Vagina (tissue), 2 donors: ENCODE measurements at regions not wholly inside any gene's neighbourhood (a gene's known extent, or its start where the extent isn't known, plus 50 kb on each side); places are given as distances from the start of the nearest gene placed in this dataset.
"Not testable (repeated sequence)": the region's sequence is repeated elsewhere in the genome, so short reads cannot be mapped to it uniquely, and the experiment has no call there.

Experiments
- DNase-seq, 2 donors: peaks; one replicate each; pipeline ENCODE4 v3.0.0-alpha.2; 2017; ENCODE audit errors: extremely low spot score in 2 of 2
- H3K27ac ChIP-seq: fragments of 200-600 bp; sonication (generic); one replicate; pipeline ENCODE4 v1.5.1; 2019
- H3K27me3 ChIP-seq: fragments of 200-600 bp; sonication (generic); one replicate; pipeline ENCODE4 v1.5.1; 2019
- H3K36me3 ChIP-seq, 2 donors: fragments of 200-600 bp; sonication (generic); one replicate each; pipeline ENCODE4 v1.5.1; 2017 to 2019
- H3K4me1 ChIP-seq: fragments of 200-600 bp; sonication (generic); one replicate; pipeline ENCODE4 v1.5.1; 2019
- H3K4me3 ChIP-seq, 2 donors: fragments of 200-600 bp; sonication (generic); 1 replicate in 1 of 2; 2 replicates in 1 of 2; pipeline ENCODE4 v1.5.1; 2016 to 2019
- H3K9me3 ChIP-seq: fragments of 200-600 bp; sonication (generic); one replicate; pipeline ENCODE4 v1.5.1; 2019
- CTCF ChIP-seq, 3 experiments: fragments of 450-650 bp in 2 of 3; fragments of 200-600 bp in 1 of 3; sonication (generic) in 1 of 3; IDR thresholded peaks; one replicate each; pipeline ENCODE4 v1.5.1; 2017 to 2019; ENCODE audit warnings: antibody characterized with exemption in 3 of 3, mild to moderate bottlenecking in 2 of 3, moderate library complexity in 2 of 3
- POLR2A ChIP-seq, 2 donors: fragments of 450-650 bp; IDR thresholded peaks; one replicate each; pipeline ENCODE4 v1.6.1; 2017; ENCODE audit warnings: antibody characterized with exemption in 2 of 2, mild to moderate bottlenecking in 2 of 2, moderate library complexity in 2 of 2
- POLR2AphosphoS5 ChIP-seq, 2 donors: sonication (generic); formaldehyde crosslinking; IDR thresholded peaks; one replicate each; pipeline ENCODE4 v1.9.0; 2017; ENCODE audit warnings: antibody characterized with exemption in 2 of 2, mild to moderate bottlenecking in 2 of 2, low read depth in 1 of 2; ENCODE audit not compliant: insufficient read depth in 1 of 2
- intact Hi-C: fragments of 100-400 bp; cut with DNase I; formaldehyde crosslinking; loops from one replicate; pipeline ENCODE4 v1.15.1; 2023

DNA sequence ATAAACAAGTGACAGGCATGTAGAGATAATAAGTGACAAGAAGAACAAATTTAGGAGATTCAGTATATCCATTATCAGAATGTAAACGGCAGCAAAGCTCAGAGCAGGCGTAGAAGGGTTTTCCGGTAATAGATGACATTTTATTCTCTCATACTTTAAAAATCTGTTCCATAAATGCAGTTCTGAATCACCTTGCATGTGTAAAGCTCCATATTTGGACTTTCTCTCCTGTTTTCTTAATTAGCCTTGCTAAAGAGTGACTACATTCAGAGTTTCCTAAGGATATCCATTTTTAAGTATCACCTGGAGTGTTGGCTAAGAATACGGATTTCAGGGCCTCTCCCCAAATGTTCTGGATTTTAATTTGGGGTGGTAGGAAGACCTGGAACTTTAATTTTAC lies 122.0 kb downstream of the SPP2 start:
- Histone ChIP-seq H3K4me3 (no peak overlapping the region), H3K4me1 (no peaks in the 10 kb centered on the region), H3K9me3 (no peaks in the 10 kb centered on the region), H3K36me3 (no peaks in the 10 kb centered on the region), H3K27ac (no peak overlapping the region), H3K27me3 (no peaks in the 10 kb centered on the region)
- DNase-seq: no peak
- intact Hi-C loops: no loop called here
- TF ChIP-seq POLR2AphosphoS5 (IDR thresholded peaks at IDR 0.05; ENCODE audit: insufficient read depth in 1 of 2, low read depth in 1 of 2) (no peak), CTCF (IDR thresholded peaks at IDR 0.05) (no peak), POLR2A (IDR thresholded peaks at IDR 0.05) (no peak)

DNA sequence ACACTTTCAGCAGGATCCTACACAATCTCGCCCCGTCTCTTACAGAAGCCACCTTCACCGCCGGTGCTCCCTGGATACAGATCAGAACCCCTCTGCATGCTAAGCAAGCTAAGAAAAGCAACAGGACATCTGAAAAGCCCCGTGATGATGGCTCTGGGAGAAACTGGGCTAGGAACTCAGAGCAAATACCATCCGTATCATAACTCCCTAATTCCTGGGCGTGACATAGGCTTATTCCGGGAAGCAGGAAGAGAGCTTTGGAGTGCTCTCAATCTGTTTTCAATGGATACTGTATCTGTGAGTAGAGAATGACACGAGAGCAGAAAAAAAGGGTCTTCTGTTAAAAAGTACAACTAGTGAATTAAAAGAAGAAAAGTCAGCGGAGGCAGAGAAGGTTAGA lies 121.6 kb downstream of the SPP2 start:
- DNase-seq: no peak
- Histone ChIP-seq H3K4me3 (no peak overlapping the region), H3K4me1 (no peaks in the 10 kb centered on the region), H3K27ac (no peak overlapping the region), H3K9me3 (no peaks in the 10 kb centered on the region), H3K36me3 (no peaks in the 10 kb centered on the region), H3K27me3 (no peaks in the 10 kb centered on the region)
- intact Hi-C loops: no loop called here
- TF ChIP-seq CTCF (IDR thresholded peaks at IDR 0.05): no peak
- no peak for TF ChIP-seq POLR2AphosphoS5 (IDR thresholded peaks at IDR 0.05; ENCODE audit: insufficient read depth in 1 of 2, low read depth in 1 of 2)
- no peak for TF ChIP-seq POLR2A (IDR thresholded peaks at IDR 0.05)

DNA sequence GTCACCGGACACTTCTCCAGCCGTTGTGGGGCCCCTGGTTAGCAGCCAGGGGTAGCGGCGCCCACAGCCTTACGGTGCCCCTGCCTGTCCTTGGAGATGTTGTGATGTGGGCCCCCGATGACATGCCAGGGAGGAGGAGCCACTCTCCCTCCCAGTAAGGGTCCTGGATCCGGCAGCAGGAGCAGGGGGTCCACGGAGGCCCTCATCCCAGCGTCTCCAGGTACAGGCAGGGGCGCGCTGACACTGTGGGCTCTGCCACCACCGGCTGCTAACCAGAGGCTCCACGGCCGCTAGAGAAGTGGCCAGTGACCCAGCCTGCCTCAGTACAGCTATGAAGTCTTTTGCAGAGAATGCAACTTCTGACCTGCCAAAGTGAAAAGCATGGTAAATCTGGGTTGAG lies 121.2 kb downstream of the SPP2 start:
- Histone ChIP-seq H3K27ac (no peak overlapping the region), H3K36me3 (no peaks in the 10 kb centered on the region), H3K4me1 (no peaks in the 10 kb centered on the region), H3K27me3 (no peaks in the 10 kb centered on the region), H3K4me3 (no peak overlapping the region), H3K9me3 (no peaks in the 10 kb centered on the region)
- intact Hi-C loops: no loop called here
- TF ChIP-seq POLR2AphosphoS5 (IDR thresholded peaks at IDR 0.05; ENCODE audit: insufficient read depth in 1 of 2, low read depth in 1 of 2) (no peak), POLR2A (IDR thresholded peaks at IDR 0.05) (no peak), CTCF (IDR thresholded peaks at IDR 0.05) (no peak)
- DNase-seq: no peak

DNA sequence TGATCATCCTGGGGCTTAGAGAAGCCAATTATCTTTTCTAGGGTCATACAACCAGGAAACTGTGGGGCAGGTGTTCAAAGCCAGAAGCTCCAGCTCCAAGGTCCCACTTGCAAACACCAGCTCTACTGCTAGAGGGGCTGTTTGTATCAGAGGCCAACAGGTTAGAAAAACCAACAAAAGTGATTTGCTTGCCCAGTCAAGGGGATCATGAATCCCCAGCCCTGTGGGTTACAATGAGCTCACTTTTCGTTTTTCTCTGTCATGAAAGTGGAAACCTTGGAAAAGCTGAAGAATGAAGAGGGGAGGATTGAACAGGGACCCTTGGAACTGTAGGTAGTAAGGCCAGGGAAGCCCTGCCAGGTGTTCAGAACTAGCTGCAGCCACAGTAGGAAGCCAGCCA lies 119.2 kb downstream of the SPP2 start:
- Histone ChIP-seq H3K36me3 (no peaks in the 10 kb centered on the region), H3K9me3 (no peaks in the 10 kb centered on the region), H3K4me3 (no peak overlapping the region), H3K27me3 (no peaks in the 10 kb centered on the region), H3K27ac (no peak overlapping the region), H3K4me1 (no peaks in the 10 kb centered on the region)
- TF ChIP-seq POLR2A (IDR thresholded peaks at IDR 0.05) (no peak), CTCF (IDR thresholded peaks at IDR 0.05) (no peak), POLR2AphosphoS5 (IDR thresholded peaks at IDR 0.05; ENCODE audit: insufficient read depth in 1 of 2, low read depth in 1 of 2) (no peak)
- intact Hi-C loops: no loop called here
- no peak for DNase-seq

GRCh38 chr2:234168605-234169570 lies 118.4 kb downstream of the SPP2 start:
- intact Hi-C loops, H3K27me3 ChIP-seq, H3K27ac ChIP-seq, H3K4me1 ChIP-seq, H3K9me3 ChIP-seq, H3K4me3 ChIP-seq, H3K36me3 ChIP-seq, DNase-seq: not testable (repeated sequence)
